Stomach (tissue), 8 donors: ENCODE measurements at regions not wholly inside any gene's neighbourhood (a gene's known extent, or its start where the extent isn't known, plus 50 kb on each side); places are given as distances from the start of the nearest gene placed in this dataset.

Source experiments
- DNase-seq, 2 donors: peaks; one replicate each; pipeline versions ENCODE4 v3.0.0 to v3.0.0-alpha.2; 2013 to 2019
- H3K27ac ChIP-seq, 5 donors: fragments of 200-600 bp in 4 of 5; sonication (generic) in 4 of 5; one replicate each; pipeline ENCODE4 v1.5.1; 2013 to 2019; ENCODE audit warnings: mild to moderate bottlenecking in 1 of 5, moderate library complexity in 1 of 5
- H3K27me3 ChIP-seq, 3 donors: fragments of 200-600 bp; sonication (generic); one replicate each; pipeline ENCODE4 v1.5.1; 2017 to 2019; ENCODE audit warnings: mixed run types in 1 of 3
- H3K36me3 ChIP-seq, 4 donors: fragments of 200-600 bp; sonication (generic); 1 replicate in 3 of 4; 2 replicates in 1 of 4; pipeline ENCODE4 v1.5.1; 2016 to 2019
- H3K4me1 ChIP-seq, 4 donors: fragments of 200-600 bp; sonication (generic); one replicate each; pipeline ENCODE4 v1.5.1; 2016 to 2019
- H3K4me3 ChIP-seq, 4 donors: fragments of 200-600 bp; sonication (generic) in 3 of 4; one replicate each; pipeline ENCODE4 v1.5.1; 2016 to 2019; ENCODE audit warnings: mild to moderate bottlenecking in 1 of 4
- H3K9me3 ChIP-seq, 4 donors: fragments of 200-600 bp; sonication (generic); one replicate each; pipeline ENCODE4 v1.5.1; 2016 to 2019
- EP300 ChIP-seq: sonication (generic); formaldehyde crosslinking; IDR thresholded peaks from one replicate; pipeline ENCODE4 v1.6.1; 2017; ENCODE audit warnings: antibody characterized with exemption
- POLR2A ChIP-seq, 4 donors: fragments of 450-650 bp; IDR thresholded peaks; one replicate each; pipeline ENCODE4 v1.6.1; 2016; ENCODE audit warnings: antibody characterized with exemption in 4 of 4, control low read depth in 2 of 4, mild to moderate bottlenecking in 1 of 4, moderate library complexity in 1 of 4
- POLR2AphosphoS5 ChIP-seq, 3 donors: sonication (generic); formaldehyde crosslinking; IDR thresholded peaks; one replicate each; pipeline ENCODE4 v1.6.1; 2016; ENCODE audit warnings: antibody characterized with exemption in 3 of 3
- WGBS, 5 donors: extraction: QIAGEN DNeasy Blood & Tissue Kit in 3 of 5; methylation state at CpG; one replicate each; pipeline versions ENCODE4 v1.1.5 to v1.1.7; 2013 to 2018; 5-methylcytosine and 5-hydroxymethylcytosine counted together
- intact Hi-C: fragments of 100-400 bp; cut with DNase I; formaldehyde crosslinking; loops from one replicate; pipeline ENCODE4 v1.15.1; 2023; ENCODE audit warnings: low total_unique reads
- TF ChIP-seq, protein P1 (sequence below), 7 experiments: fragments of 450-650 bp in 4 of 7; fragments of 200-600 bp in 3 of 7; sonication (generic) in 3 of 7; IDR thresholded peaks; one replicate each; pipeline ENCODE4 v1.5.1; 2016 to 2019; ENCODE audit warnings: antibody characterized with exemption in 7 of 7, control low read depth in 2 of 7, mild to moderate bottlenecking in 1 of 7
- donor health status: healthy with polysubstance abuse.
- donor health status: Bipolar disorder and iron deficiency.
- donor health status: healthy.

DNA sequence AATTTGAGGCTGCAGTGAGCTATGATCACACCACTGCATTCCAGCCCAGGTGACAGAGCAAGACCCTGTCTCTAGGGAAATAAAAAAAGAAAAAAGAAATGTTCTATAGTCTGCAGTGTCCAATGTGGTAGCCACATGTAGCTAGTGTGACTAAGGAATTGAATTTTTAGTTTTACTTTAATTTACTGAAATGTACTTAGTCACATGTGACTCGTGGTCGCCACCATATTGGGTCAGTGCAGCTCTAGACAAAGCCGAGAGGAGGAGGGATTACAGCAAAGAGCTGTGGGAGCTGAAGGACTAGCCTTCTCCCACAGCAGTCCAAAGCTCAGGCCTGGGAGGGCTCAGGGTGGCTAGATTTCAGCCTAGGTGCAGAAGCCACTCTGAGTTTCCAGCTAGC is 65.9 kb upstream of the NTRK3 start:
- Histone ChIP-seq H3K36me3 (no peaks in the 10 kb centered on the region), H3K27ac (no peak overlapping the region), H3K9me3 (no peaks in the 10 kb centered on the region), H3K4me3 (no peak overlapping the region), H3K27me3 (peaks cover 0 to 41% (median 0%) of the 10 kb centered on the region in 3 donors), H3K4me1 (no peaks in the 10 kb centered on the region)
- intact Hi-C loops, result no loop called here
- TF ChIP-seq, protein P1, sequence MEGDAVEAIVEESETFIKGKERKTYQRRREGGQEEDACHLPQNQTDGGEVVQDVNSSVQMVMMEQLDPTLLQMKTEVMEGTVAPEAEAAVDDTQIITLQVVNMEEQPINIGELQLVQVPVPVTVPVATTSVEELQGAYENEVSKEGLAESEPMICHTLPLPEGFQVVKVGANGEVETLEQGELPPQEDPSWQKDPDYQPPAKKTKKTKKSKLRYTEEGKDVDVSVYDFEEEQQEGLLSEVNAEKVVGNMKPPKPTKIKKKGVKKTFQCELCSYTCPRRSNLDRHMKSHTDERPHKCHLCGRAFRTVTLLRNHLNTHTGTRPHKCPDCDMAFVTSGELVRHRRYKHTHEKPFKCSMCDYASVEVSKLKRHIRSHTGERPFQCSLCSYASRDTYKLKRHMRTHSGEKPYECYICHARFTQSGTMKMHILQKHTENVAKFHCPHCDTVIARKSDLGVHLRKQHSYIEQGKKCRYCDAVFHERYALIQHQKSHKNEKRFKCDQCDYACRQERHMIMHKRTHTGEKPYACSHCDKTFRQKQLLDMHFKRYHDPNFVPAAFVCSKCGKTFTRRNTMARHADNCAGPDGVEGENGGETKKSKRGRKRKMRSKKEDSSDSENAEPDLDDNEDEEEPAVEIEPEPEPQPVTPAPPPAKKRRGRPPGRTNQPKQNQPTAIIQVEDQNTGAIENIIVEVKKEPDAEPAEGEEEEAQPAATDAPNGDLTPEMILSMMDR (IDR thresholded peaks at IDR 0.05), result no peak
- no peak for TF ChIP-seq EP300
- TF ChIP-seq POLR2AphosphoS5 (IDR thresholded peaks at IDR 0.05), result no peak
- no peak for TF ChIP-seq POLR2A (IDR thresholded peaks at IDR 0.05)
- 70 to 83% (median 79%) methylated on average over 3 of the region's 3 CpGs for WGBS, 5 donors
- DNase-seq, result no peak

DNA sequence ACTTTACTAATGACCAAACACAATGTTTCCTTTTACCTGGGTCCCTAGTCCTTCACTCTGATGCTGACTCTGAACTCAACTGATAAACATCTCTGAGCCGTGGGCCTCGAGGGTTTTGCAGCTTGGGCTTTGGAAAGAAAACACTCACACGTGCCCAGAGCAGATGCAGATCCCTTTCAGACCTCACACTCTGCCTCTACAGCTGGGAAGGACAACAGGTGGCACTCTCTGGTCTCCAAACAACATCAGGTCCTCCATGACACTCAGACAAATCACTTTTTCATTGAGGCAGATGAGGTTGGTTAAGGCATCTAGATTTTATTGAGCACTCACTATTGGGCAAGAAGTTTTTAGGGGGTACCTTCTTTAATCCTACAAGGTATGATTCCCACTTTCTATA is 64.7 kb upstream of the NTRK3 start:
- TF ChIP-seq EP300 (no peak), POLR2AphosphoS5 (IDR thresholded peaks at IDR 0.05) (no peak), POLR2A (IDR thresholded peaks at IDR 0.05) (no peak)
- TF ChIP-seq, protein P1 (IDR thresholded peaks at IDR 0.05), result no peak
- H3K4me3 ChIP-seq, result no peak overlapping the region
- DNase-seq, result no peak
- no peaks in the 10 kb centered on the region for H3K4me1 ChIP-seq
- H3K9me3 ChIP-seq, result no peaks in the 10 kb centered on the region
- intact Hi-C loops, result no loop called here
- WGBS, 5 donors, result 9 to 24% (median 12%) methylated on average over 3 of the region's 3 CpGs
- H3K27ac ChIP-seq, result no peak overlapping the region
- H3K36me3 ChIP-seq, result no peaks in the 10 kb centered on the region
- peaks cover 0 to 41% (median 0%) of the 10 kb centered on the region in 3 donors for H3K27me3 ChIP-seq

DNA sequence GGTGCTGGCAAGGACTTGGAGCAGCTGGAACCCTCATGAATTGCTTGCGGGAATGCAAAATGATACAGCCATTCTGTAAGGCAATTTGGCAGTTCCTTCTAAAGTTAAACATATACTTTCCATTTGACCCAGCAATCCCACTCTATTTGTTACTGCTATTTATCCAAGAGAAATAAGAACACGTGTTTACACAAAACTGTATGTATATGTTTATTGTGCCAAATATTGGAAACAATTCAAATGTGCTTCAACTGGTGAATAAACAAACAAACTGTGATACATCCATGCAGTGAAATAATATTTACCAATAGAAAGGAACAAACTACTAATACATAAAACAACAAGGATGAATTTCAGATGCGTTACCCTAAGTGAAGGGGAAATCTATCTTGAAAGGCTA is 60.0 kb upstream of the NTRK3 start:
- Histone ChIP-seq H3K27ac (no peak overlapping the region), H3K4me3 (no peak overlapping the region), H3K36me3 (no peaks in the 10 kb centered on the region), H3K4me1 (no peaks in the 10 kb centered on the region), H3K27me3 (peaks cover 0 to 12% (median 0%) of the 10 kb centered on the region in 3 donors), H3K9me3 (peaks cover 0 to 7% (median 0%) of the 10 kb centered on the region in 4 donors)
- no peak for TF ChIP-seq POLR2A (IDR thresholded peaks at IDR 0.05)
- TF ChIP-seq, protein P1 (IDR thresholded peaks at IDR 0.05), result no peak
- no peak for TF ChIP-seq EP300
- TF ChIP-seq POLR2AphosphoS5 (IDR thresholded peaks at IDR 0.05), result no peak
- DNase-seq, result no peak
- intact Hi-C loops, result no loop called here
- WGBS, 5 donors, result 69 to 78% (median 74%) methylated on average over 3 of the region's 3 CpGs

DNA sequence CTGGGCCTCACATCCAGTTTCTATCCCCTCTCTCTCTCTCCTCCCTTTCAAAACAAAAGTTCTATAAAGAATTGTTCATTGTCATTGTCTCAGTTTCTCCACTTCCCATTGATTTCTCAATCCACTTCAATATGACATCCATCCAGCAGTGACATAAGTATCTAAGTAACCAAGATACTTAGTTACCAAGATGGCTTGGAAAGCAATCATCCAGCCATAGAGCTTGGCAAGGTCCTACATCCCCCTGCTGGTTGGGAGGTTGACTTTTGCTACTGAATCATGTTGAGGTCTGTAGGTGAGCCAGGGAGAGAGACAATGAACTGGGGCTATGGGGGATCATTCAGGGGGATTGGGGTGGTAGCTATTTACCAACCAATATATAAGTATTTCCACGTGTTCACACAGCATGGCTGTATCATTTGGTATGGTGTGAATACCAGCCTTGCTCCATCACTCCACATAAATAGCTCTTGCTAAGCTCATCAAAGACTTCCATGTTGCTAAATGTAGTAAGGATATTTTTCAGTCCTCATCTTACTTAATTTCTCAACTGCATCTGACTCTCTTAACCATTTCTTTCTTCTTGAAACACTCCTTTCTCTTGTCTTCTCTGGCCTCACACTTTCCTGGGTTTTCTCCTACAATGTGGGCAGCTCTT is 58.8 kb upstream of the NTRK3 start:
- intact Hi-C loops, result no loop called here
- 60 to 76% (median 71%) methylated on average over 1 of the region's 1 CpG for WGBS, 5 donors

More for the DNA sequence above, 58.8 kb upstream of the NTRK3 start:
- Histone ChIP-seq H3K4me3 (no peak overlapping the region), H3K27me3 (peaks cover 0 to 3% (median 0%) of the 10 kb centered on the region in 3 donors), H3K9me3 (peaks cover 0 to 7% (median 0%) of the 10 kb centered on the region in 4 donors), H3K36me3 (no peaks in the 10 kb centered on the region), H3K27ac (no peak overlapping the region), H3K4me1 (no peaks in the 10 kb centered on the region)
- no peak for DNase-seq
- TF ChIP-seq, protein P1 (IDR thresholded peaks at IDR 0.05), result no peak
- no peak for TF ChIP-seq EP300
- no peak for TF ChIP-seq POLR2AphosphoS5 (IDR thresholded peaks at IDR 0.05)
- TF ChIP-seq POLR2A (IDR thresholded peaks at IDR 0.05), result no peak
